IPS DF 6.9 (cell line): ENCODE measurements at regions not wholly inside any gene's neighbourhood (a gene's known extent, or its start where the extent isn't known, plus 50 kb on each side); places are given as distances from the start of the nearest gene placed in this dataset.

ENCODE experiments used
- DNase-seq: peaks from one replicate; pipeline ENCODE4 v3.0.0-alpha.2; 2013; ENCODE audit warnings: low read depth, low spot score
- H3K27ac ChIP-seq: one replicate; pipeline ENCODE4 v1.5.1; 2013; ENCODE audit warnings: low read length, control low read depth
- H3K27me3 ChIP-seq: 2 replicates; pipeline ENCODE4 v1.6.1; 2013; ENCODE audit warnings: mild to moderate bottlenecking, low read length; ENCODE audit not compliant: control insufficient read depth, insufficient read depth
- H3K36me3 ChIP-seq: 2 replicates; pipeline ENCODE4 v1.6.1; 2013; ENCODE audit warnings: low read length; ENCODE audit not compliant: control insufficient read depth, insufficient read depth
- H3K4me1 ChIP-seq: 2 replicates; pipeline ENCODE4 v1.6.1; 2013; ENCODE audit warnings: low read length; ENCODE audit not compliant: control insufficient read depth, insufficient read depth
- H3K4me3 ChIP-seq: 2 replicates; pipeline ENCODE4 v1.5.1; 2013; ENCODE audit warnings: mild to moderate bottlenecking, low read length
- H3K9me3 ChIP-seq: 2 replicates; pipeline ENCODE4 v1.6.1; 2013; ENCODE audit warnings: low read length, inconsistent platforms; ENCODE audit not compliant: control insufficient read depth, insufficient read depth
- WGBS: extraction: QIAGEN DNeasy Blood & Tissue Kit; methylation state at CpG from one replicate; pipeline ENCODE4 v1.1.7; 2013; ENCODE audit warnings: mixed read lengths, missing lambda C conversion rate; ENCODE audit not compliant: insufficient read length, insufficient coverage; 5-methylcytosine and 5-hydroxymethylcytosine counted together

DNA sequence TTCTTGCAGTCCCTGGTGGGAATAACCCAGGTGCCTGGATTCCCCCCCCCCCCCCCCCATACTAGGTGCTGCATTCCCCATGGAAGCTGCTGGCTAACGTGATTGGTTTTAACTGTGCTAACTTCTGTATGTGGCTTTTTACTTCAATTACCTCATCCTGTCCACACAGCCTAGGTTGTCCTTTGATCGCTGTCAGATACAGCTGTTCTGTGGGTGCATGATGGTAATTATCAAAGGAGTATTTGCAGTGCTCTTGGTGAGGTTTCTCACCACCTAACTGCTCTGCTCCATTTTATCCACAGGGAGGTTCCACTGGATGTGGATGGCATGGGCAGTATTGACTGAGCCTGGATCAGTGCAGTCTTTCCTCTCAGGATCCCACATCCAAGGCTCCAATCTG, 93.0 kb downstream of the ZNF518B start:
- WGBS = no CpG with 5 or more reads among the region's 2 CpGs

DNA sequence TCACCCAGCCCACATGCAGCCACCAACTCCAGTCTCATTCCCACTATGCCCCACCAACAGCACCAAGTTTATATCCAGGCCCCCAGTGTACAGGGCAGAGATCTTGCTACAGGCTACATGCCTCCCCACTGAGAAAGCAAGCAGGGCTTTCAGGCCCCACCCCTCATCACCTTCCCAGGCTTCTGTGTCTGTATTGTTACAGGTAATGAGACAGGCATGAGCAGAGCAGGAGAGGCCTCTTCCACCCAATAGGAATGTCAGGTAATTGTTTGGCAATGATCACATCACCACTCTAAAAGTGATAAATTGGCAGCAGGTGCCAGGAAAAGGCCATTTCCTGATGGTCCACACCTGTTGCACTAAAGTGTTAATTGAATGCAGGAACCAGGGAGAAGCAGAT, 102.5 kb downstream of the ZNF518B start:
- H3K9me3 ChIP-seq = no peaks in the 10 kb centered on the region
- no peak overlapping the region for H3K4me3 ChIP-seq
- H3K36me3 ChIP-seq = no peaks in the 10 kb centered on the region
- H3K27me3 ChIP-seq = no peaks in the 10 kb centered on the region
- H3K27ac ChIP-seq = no peak overlapping the region
- DNase-seq = no peak
- no peaks in the 10 kb centered on the region for H3K4me1 ChIP-seq

More for the DNA sequence above, 93.0 kb downstream of the ZNF518B start:
- no peaks in the 10 kb centered on the region for H3K9me3 ChIP-seq
- H3K27ac ChIP-seq = no peak overlapping the region
- H3K36me3 ChIP-seq = no peaks in the 10 kb centered on the region
- H3K4me1 ChIP-seq = no peaks in the 10 kb centered on the region; the same call in 1 of the 2 replicates
- no peak for DNase-seq
- no peaks in the 10 kb centered on the region for H3K27me3 ChIP-seq
- no peak overlapping the region for H3K4me3 ChIP-seq

DNA sequence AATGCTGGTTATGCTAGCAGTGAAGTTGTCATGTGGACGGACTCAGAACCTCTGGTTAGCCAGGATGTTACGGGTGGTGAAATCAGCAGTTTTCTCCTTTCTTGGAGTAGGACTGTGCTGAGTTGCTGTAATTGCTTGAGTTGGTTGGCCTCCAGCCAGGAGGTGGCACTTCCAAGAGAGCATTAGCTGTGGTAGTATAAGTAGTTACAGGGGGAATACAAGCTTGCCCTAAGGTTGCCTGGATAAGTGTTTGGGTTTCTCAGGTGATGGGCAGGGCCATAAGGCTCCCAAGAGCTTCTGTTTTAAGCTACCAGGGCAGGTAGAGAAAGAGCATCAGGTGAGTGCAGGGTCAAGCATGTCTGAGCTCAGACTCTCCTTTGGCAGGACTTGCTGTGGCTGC, 103.0 kb downstream of the ZNF518B start:
- Histone ChIP-seq H3K4me3 (no peak overlapping the region), H3K9me3 (no peaks in the 10 kb centered on the region), H3K27me3 (no peaks in the 10 kb centered on the region), H3K27ac (no peak overlapping the region), H3K4me1 (no peaks in the 10 kb centered on the region), H3K36me3 (no peaks in the 10 kb centered on the region)
- DNase-seq = no peak
- WGBS = no CpG with 5 or more reads among the region's 2 CpGs

DNA sequence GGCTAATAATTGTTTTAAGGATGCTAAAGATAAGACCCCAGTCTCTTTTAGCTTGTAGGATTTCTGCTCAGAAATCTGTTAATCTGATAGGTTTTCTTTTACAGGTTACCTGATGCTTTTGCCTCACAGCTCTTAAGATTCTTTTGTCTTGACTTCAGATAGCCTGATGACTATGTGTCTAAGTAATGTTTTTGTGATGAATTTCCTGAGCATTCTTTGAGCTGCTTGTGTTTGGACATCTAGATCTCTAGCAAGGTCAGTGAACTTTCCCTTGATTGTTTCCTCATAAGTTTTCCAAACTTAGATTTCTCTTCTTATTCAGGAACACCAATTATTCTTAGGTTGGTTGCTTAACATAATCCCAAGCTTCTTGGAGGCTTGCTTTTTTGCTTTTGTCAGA, 104.1 kb downstream of the ZNF518B start:
- H3K4me3 ChIP-seq = no peak overlapping the region
- no peaks in the 10 kb centered on the region for H3K9me3 ChIP-seq
- H3K27ac ChIP-seq = no peak overlapping the region
- H3K36me3 ChIP-seq = no peaks in the 10 kb centered on the region
- H3K4me1 ChIP-seq = no peaks in the 10 kb centered on the region
- no peak for DNase-seq
- H3K27me3 ChIP-seq = no peaks in the 10 kb centered on the region

DNA sequence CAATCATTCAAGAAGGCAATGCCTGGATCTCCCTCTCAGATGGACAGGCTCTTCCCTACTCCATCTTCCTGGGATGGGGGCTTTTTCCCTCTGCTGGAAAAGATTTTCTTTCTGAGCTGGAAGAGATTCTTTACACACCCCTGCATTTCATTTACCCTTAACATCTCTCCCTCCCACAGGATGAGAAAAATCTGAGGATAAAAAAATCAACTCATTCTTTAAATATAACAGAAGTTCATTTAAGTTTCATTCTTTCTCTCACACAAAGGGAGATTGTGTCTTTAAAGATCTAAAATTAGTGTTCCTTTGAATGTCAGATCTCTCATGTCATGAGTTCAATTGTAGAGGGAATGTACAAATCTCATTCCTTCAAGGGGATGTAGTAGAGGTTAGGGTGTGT, 109.0 kb downstream of the ZNF518B start:
- no peaks in the 10 kb centered on the region for H3K27me3 ChIP-seq
- H3K4me3 ChIP-seq = no peak overlapping the region

DNA sequence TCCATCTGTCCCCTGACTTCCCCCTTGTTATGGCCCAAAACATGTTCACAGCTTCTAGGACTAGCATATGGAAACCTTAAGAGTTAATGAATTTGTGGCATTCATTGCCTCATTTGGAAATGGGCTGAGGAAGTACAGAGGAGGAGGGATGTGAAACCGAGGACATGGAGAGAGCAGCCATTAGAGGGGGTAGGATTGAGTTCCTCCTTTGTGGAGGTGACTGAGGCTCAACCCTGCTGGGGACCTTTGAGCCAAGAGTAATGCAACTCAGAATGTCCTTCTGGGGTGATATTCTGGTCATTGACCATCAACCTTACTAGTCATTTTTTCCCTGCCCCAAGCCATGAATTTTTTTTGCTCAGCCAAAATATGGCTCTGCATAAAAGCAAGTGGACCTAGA, 109.4 kb downstream of the ZNF518B start:
- no peak overlapping the region for H3K27ac ChIP-seq
- H3K36me3 ChIP-seq = no peaks in the 10 kb centered on the region
- H3K4me1 ChIP-seq = no peaks in the 10 kb centered on the region
- no CpG with 5 or more reads among the region's 1 CpG for WGBS
- no peak overlapping the region for H3K4me3 ChIP-seq
- no peaks in the 10 kb centered on the region for H3K27me3 ChIP-seq
- no peaks in the 10 kb centered on the region for H3K9me3 ChIP-seq
- no peak for DNase-seq

More for the DNA sequence above, 109.0 kb downstream of the ZNF518B start:
- DNase-seq = no peak
- Histone ChIP-seq H3K36me3 (no peaks in the 10 kb centered on the region), H3K27ac (no peak overlapping the region), H3K4me1 (no peaks in the 10 kb centered on the region), H3K9me3 (no peaks in the 10 kb centered on the region)

DNA sequence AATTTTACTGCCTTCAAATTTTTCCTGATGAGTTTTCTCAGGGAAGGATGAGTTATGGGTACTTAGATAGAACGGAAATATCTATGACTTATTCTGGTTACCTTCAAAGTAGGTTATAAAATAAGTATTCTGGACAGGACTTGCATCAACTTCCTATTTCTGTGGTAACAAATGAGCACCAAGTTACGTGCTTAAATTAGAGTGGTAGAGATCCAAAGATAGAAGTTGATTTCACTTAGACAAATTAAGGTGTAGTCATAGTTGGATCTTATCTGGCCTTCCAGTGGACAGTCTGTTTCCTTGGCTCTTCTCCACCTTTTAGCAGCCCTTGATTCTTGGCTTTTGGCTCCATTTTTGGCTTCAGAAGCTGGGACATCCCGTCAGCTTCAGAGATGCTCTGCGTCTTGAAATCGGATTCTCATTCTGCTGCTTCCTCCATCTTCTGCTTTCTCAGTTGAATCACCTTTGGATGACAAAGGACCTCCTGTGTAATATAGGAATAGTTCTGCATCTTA, 109.9 kb downstream of the ZNF518B start:
- WGBS = no CpG with 5 or more reads among the region's 5 CpGs
- Histone ChIP-seq H3K36me3 (no peaks in the 10 kb centered on the region), H3K4me1 (no peaks in the 10 kb centered on the region), H3K27ac (no peak overlapping the region), H3K4me3 (no peak overlapping the region), H3K9me3 (no peaks in the 10 kb centered on the region), H3K27me3 (no peaks in the 10 kb centered on the region)
- DNase-seq = no peak

DNA sequence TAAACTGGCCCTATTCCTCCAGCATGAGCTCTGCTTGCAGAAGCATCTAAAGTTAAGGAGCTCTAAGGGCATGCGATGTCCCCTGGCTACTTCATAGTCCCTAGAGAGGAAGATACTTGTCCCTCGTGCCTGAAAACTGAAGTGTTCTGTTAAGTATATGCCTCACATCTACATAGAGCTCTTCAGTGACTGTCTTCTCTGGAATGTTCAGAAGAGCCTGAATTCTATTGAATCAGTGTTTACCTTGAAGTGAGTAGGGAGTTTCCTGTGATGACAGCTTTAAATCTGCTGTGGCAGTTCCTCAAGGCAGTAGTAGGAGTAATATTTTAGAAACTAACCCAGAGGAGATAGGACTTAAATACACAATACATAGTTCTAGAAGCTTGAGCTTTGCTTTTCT, 111.2 kb downstream of the ZNF518B start:
- Histone ChIP-seq H3K27me3 (no peaks in the 10 kb centered on the region), H3K9me3 (no peaks in the 10 kb centered on the region), H3K4me3 (no peak overlapping the region), H3K4me1 (no peaks in the 10 kb centered on the region), H3K27ac (no peak overlapping the region), H3K36me3 (no peaks in the 10 kb centered on the region)
- DNase-seq = no peak
- WGBS = no CpG with 5 or more reads among the region's 2 CpGs

DNA sequence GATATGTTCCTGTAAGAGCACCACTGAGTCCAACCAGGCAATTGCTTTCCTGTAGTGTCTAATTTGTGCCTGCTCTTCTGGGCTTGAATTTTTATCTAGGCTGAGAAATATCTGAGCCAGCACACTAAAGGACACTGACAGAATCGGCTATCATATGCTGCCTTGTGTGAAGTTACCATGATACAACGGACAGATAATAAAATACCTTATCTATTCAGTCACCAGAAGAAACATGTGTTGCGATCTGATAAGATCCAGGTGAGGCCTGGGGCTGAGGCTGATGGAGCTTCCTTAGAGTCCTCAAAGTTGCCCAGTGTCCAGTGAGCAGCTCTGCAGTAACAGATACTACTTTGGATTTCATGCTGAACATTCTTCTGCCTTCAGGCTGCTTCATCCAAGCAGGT, 111.8 kb downstream of the ZNF518B start:
- H3K4me1 ChIP-seq = no peaks in the 10 kb centered on the region
- no peaks in the 10 kb centered on the region for H3K36me3 ChIP-seq
- H3K27ac ChIP-seq = no peak overlapping the region
- DNase-seq = no peak
- no peaks in the 10 kb centered on the region for H3K9me3 ChIP-seq
- H3K4me3 ChIP-seq = no peak overlapping the region
- H3K27me3 ChIP-seq = no peaks in the 10 kb centered on the region
- no CpG with 5 or more reads among the region's 3 CpGs for WGBS

DNA sequence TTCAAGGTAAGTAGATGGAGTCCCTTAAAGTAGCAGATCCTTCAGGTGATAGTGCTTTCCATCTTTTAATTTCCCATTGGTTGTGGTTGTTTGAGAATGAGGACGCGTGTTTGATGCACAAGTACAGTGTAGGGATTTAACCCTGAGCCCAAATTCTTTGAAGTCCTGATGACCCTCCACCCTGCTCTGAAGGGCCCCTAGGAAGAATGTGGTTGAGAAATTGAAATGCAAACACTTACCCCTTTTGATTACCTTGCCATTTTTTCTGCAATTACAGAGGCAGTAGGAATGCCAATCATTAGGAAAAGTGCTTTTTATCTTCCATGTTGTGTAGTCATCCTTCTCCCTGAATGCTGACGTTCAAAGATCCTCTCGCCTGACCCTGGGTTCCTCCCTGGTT, 112.4 kb downstream of the ZNF518B start:
- no peak overlapping the region for H3K27ac ChIP-seq
- DNase-seq = no peak
- no peaks in the 10 kb centered on the region for H3K27me3 ChIP-seq
- H3K4me1 ChIP-seq = no peaks in the 10 kb centered on the region
- H3K4me3 ChIP-seq = no peak overlapping the region
- H3K36me3 ChIP-seq = no peaks in the 10 kb centered on the region
- H3K9me3 ChIP-seq = no peaks in the 10 kb centered on the region
- no CpG with 5 or more reads among the region's 4 CpGs for WGBS

DNA sequence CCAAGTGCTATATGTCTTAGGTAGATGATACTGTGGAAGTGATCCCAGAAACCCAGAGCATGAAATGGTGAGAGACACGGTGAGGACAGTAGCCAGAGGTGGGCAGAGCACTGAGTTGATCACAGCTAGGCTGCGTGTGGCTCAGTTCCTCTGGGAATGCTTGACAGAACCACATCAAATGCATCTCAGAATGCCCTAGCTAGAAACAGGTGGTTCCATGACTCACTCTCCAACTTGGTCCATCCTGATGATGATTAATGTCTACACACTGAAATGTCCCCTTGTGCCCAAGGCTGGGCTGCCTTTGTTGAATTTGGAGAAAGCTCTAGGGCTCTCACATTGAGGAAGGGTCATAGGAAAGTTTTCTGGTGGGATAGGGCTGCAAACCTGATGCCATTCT, 113.6 kb downstream of the ZNF518B start:
- H3K9me3 ChIP-seq = no peaks in the 10 kb centered on the region
- H3K27ac ChIP-seq = no peak overlapping the region
- WGBS = no CpG with 5 or more reads among the region's 2 CpGs

More for the DNA sequence above, 113.6 kb downstream of the ZNF518B start:
- no peak for DNase-seq
- Histone ChIP-seq H3K4me1 (no peaks in the 10 kb centered on the region), H3K36me3 (no peaks in the 10 kb centered on the region), H3K27me3 (no peaks in the 10 kb centered on the region), H3K4me3 (no peak overlapping the region)
